Upper lobe of left lung (tissue), 4 donors: ENCODE measurements at regions not wholly inside any gene's neighbourhood (a gene's known extent, or its start where the extent isn't known, plus 50 kb on each side); places are given as distances from the start of the nearest gene placed in this dataset.

Source experiments
- CTCF ChIP-seq, 6 experiments: fragments of 450-650 bp in 4 of 6; fragments of 200-600 bp in 2 of 6; sonication (generic) in 2 of 6; IDR thresholded peaks; one replicate each; pipeline ENCODE4 v1.5.1; 2016 to 2019; ENCODE audit warnings: antibody characterized with exemption in 6 of 6
- EP300 ChIP-seq, 4 donors: sonication (generic); formaldehyde crosslinking; IDR thresholded peaks; one replicate each; pipeline ENCODE4 v1.5.1; 2017; ENCODE audit warnings: antibody characterized with exemption in 4 of 4, control low read depth in 2 of 4
- POLR2A ChIP-seq, 4 donors: fragments of 450-650 bp; IDR thresholded peaks; one replicate each; pipeline ENCODE4 v1.5.1; 2016 to 2017; ENCODE audit warnings: antibody characterized with exemption in 4 of 4, mild to moderate bottlenecking in 2 of 4
- POLR2AphosphoS5 ChIP-seq, 2 donors: sonication (generic); formaldehyde crosslinking; IDR thresholded peaks; one replicate each; pipeline ENCODE4 v1.5.1; 2017; ENCODE audit warnings: antibody characterized with exemption in 2 of 2

GRCh38 chr10:58956926-58957325, 219.5 kb upstream of the PHYHIPL start:
- TF ChIP-seq EP300 (IDR thresholded peaks at IDR 0.05) = no peak
- no peak for TF ChIP-seq POLR2A (IDR thresholded peaks at IDR 0.05)
- TF ChIP-seq POLR2AphosphoS5 (IDR thresholded peaks at IDR 0.05) = no peak
- TF ChIP-seq CTCF (IDR thresholded peaks at IDR 0.05) = no peak
